ENCODE measurements at regions not wholly inside any gene's neighbourhood (a gene's known extent, or its start where the extent isn't known, plus 50 kb on each side); places are given as distances from the start of the nearest gene placed in this dataset.
"Not testable (repeated sequence)": the region's sequence is repeated elsewhere in the genome, so short reads cannot be mapped to it uniquely, and the experiment has no call there.

GRCh38 chr5:110258460-110259216, 467.8 kb downstream of the TMEM232 start:
- Histone ChIP-seq H3K4me3 (ENCODE audit: low read depth, low read length) (no peak overlapping the region), H3K36me3 (ENCODE audit: insufficient read depth) (no peaks in the 10 kb centered on the region), H3K4me1 (ENCODE audit: insufficient read depth) (no peaks in the 10 kb centered on the region), H3K27ac (ENCODE audit: low read depth) (no peak overlapping the region)
- DNase-seq (ENCODE audit: extremely low spot score) = no peak
- WGBS = 74% methylated on average over 5 of the region's 5 CpGs

GRCh38 chr5:110262749-110263148, 463.7 kb downstream of the TMEM232 start:
- no peaks in the 10 kb centered on the region for H3K36me3 ChIP-seq (ENCODE audit: insufficient read depth)
- DNase-seq (ENCODE audit: extremely low spot score) = no peak
- H3K4me3 ChIP-seq (ENCODE audit: low read depth, low read length) = no peak overlapping the region
- no peaks in the 10 kb centered on the region for H3K4me1 ChIP-seq (ENCODE audit: insufficient read depth)
- H3K27ac ChIP-seq (ENCODE audit: low read depth) = no peak overlapping the region

GRCh38 chr5:110264661-110265060, 461.8 kb downstream of the TMEM232 start:
- Histone ChIP-seq H3K4me1 (ENCODE audit: insufficient read depth) (no peaks in the 10 kb centered on the region), H3K27ac (ENCODE audit: low read depth) (no peak overlapping the region), H3K4me3 (ENCODE audit: low read depth, low read length) (no peak overlapping the region), H3K36me3 (ENCODE audit: insufficient read depth) (no peaks in the 10 kb centered on the region)
- WGBS = 52% methylated on average over 1 of the region's 1 CpG
- DNase-seq (ENCODE audit: extremely low spot score) = no peak

GRCh38 chr5:110265162-110265561, 461.3 kb downstream of the TMEM232 start:
- Histone ChIP-seq H3K27ac (ENCODE audit: low read depth) (no peak overlapping the region), H3K36me3 (ENCODE audit: insufficient read depth) (no peaks in the 10 kb centered on the region), H3K4me3 (ENCODE audit: low read depth, low read length) (no peak overlapping the region), H3K4me1 (ENCODE audit: insufficient read depth) (no peaks in the 10 kb centered on the region)
- no peak for DNase-seq (ENCODE audit: extremely low spot score)
- WGBS = 62% methylated on average over 2 of the region's 2 CpGs

GRCh38 chr5:110267714-110268113, 458.8 kb downstream of the TMEM232 start:
- Histone ChIP-seq H3K4me3 (ENCODE audit: low read depth, low read length) (no peak overlapping the region), H3K27ac (ENCODE audit: low read depth) (no peak overlapping the region), H3K4me1 (ENCODE audit: insufficient read depth) (no peaks in the 10 kb centered on the region), H3K36me3 (ENCODE audit: insufficient read depth) (no peaks in the 10 kb centered on the region)
- WGBS = 92% methylated on average over 9 of the region's 9 CpGs
- DNase-seq (ENCODE audit: extremely low spot score) = no peak

GRCh38 chr5:110268283-110268682, 458.2 kb downstream of the TMEM232 start:
- no peak overlapping the region for H3K4me3 ChIP-seq (ENCODE audit: low read depth, low read length)
- no peaks in the 10 kb centered on the region for H3K36me3 ChIP-seq (ENCODE audit: insufficient read depth)
- H3K4me1 ChIP-seq (ENCODE audit: insufficient read depth) = no peaks in the 10 kb centered on the region
- no peak for DNase-seq (ENCODE audit: extremely low spot score)
- H3K27ac ChIP-seq (ENCODE audit: low read depth) = no peak overlapping the region

GRCh38 chr5:110268985-110269384, 457.5 kb downstream of the TMEM232 start:
- Histone ChIP-seq H3K4me1 (ENCODE audit: insufficient read depth) (no peaks in the 10 kb centered on the region), H3K4me3 (ENCODE audit: low read depth, low read length) (no peak overlapping the region), H3K36me3 (ENCODE audit: insufficient read depth) (no peaks in the 10 kb centered on the region), H3K27ac (ENCODE audit: low read depth) (no peak overlapping the region)
- WGBS = 84% methylated on average over 1 of the region's 1 CpG
- DNase-seq (ENCODE audit: extremely low spot score) = no peak

GRCh38 chr5:110269478-110270142, 456.9 kb downstream of the TMEM232 start:
- H3K27ac ChIP-seq (ENCODE audit: low read depth) = no peak overlapping the region
- no peak for DNase-seq (ENCODE audit: extremely low spot score)
- 76% methylated on average over 3 of the region's 3 CpGs for WGBS
- H3K4me1 ChIP-seq (ENCODE audit: insufficient read depth) = no peaks in the 10 kb centered on the region
- no peaks in the 10 kb centered on the region for H3K36me3 ChIP-seq (ENCODE audit: insufficient read depth)
- H3K4me3 ChIP-seq (ENCODE audit: low read depth, low read length) = no peak overlapping the region

- Histone ChIP-seq H3K27ac (ENCODE audit: low read depth) (no peak overlapping the region), H3K4me1 (ENCODE audit: insufficient read depth) (no peaks in the 10 kb centered on the region), H3K36me3 (ENCODE audit: insufficient read depth) (no peaks in the 10 kb centered on the region), H3K4me3 (ENCODE audit: low read depth, low read length) (no peak overlapping the region)
- WGBS = 95% methylated on average over 2 of the region's 2 CpGs
- no peak for DNase-seq (ENCODE audit: extremely low spot score)
Measured at GRCh38 chr5:110275878-110276277, 450.6 kb downstream of the TMEM232 start.

GRCh38 chr5:110278449-110278848, 448.0 kb downstream of the TMEM232 start:
- H3K4me3 ChIP-seq (ENCODE audit: low read depth, low read length); H3K4me1 ChIP-seq (ENCODE audit: insufficient read depth); H3K27ac ChIP-seq (ENCODE audit: low read depth); H3K36me3 ChIP-seq (ENCODE audit: insufficient read depth); DNase-seq (ENCODE audit: extremely low spot score): not testable (repeated sequence)
- WGBS = 84% methylated on average over 1 of the region's 1 CpG

- not testable (repeated sequence) for H3K4me1 ChIP-seq (ENCODE audit: insufficient read depth); H3K36me3 ChIP-seq (ENCODE audit: insufficient read depth); H3K4me3 ChIP-seq (ENCODE audit: low read depth, low read length); H3K27ac ChIP-seq (ENCODE audit: low read depth); DNase-seq (ENCODE audit: extremely low spot score)
- WGBS = 91% methylated on average over 8 of the region's 8 CpGs
Measured at GRCh38 chr5:110284121-110284520, 442.4 kb downstream of the TMEM232 start.

- no peak for DNase-seq (ENCODE audit: extremely low spot score)
- WGBS = 44% methylated on average over 3 of the region's 3 CpGs
- H3K4me3 ChIP-seq (ENCODE audit: low read depth, low read length) = no peak overlapping the region
- H3K27ac ChIP-seq (ENCODE audit: low read depth) = no peak overlapping the region
- H3K36me3 ChIP-seq (ENCODE audit: insufficient read depth) = no peaks in the 10 kb centered on the region
- H3K4me1 ChIP-seq (ENCODE audit: insufficient read depth) = no peaks in the 10 kb centered on the region
Measured at GRCh38 chr5:110288766-110289511, 437.5 kb downstream of the TMEM232 start.

GRCh38 chr5:110289512-110289810, 437.0 kb downstream of the TMEM232 start:
- H3K4me1 ChIP-seq (ENCODE audit: insufficient read depth) = no peaks in the 10 kb centered on the region
- H3K36me3 ChIP-seq (ENCODE audit: insufficient read depth) = no peaks in the 10 kb centered on the region
- no peak overlapping the region for H3K27ac ChIP-seq (ENCODE audit: low read depth)
- DNase-seq (ENCODE audit: extremely low spot score) = no peak
- H3K4me3 ChIP-seq (ENCODE audit: low read depth, low read length) = no peak overlapping the region
- WGBS = 58% methylated on average over 2 of the region's 2 CpGs

- Histone ChIP-seq H3K4me3 (ENCODE audit: low read depth, low read length) (no peak overlapping the region), H3K4me1 (ENCODE audit: insufficient read depth) (no peaks in the 10 kb centered on the region), H3K36me3 (ENCODE audit: insufficient read depth) (no peaks in the 10 kb centered on the region), H3K27ac (ENCODE audit: low read depth) (no peak overlapping the region)
- no peak for DNase-seq (ENCODE audit: extremely low spot score)
- WGBS = 70% methylated on average over 1 of the region's 1 CpG
Measured at GRCh38 chr5:110290542-110290941, 435.9 kb downstream of the TMEM232 start.

All from urinary bladder (tissue), 3 donors.